RKO (cell line): ENCODE measurements at regions not wholly inside any gene's neighbourhood (a gene's known extent, or its start where the extent isn't known, plus 50 kb on each side); places are given as distances from the start of the nearest gene placed in this dataset.
A peak's percentile ranks its signal among the peaks of the same experiment; 100 is the strongest.

Experiments
- DNase-seq: peaks from one replicate; pipeline ENCODE4 v3.0.0-alpha.2; 2016; ENCODE audit warnings: low spot score

GRCh38 chr1:244196571-244197285 is 145.6 kb downstream of the ZBTB18 start:
- DNase-seq = no peak

- no peak for DNase-seq
Observed at GRCh38 chr1:244197851-244198375, 146.8 kb downstream of the ZBTB18 start.

- no peak for DNase-seq
Observed at GRCh38 chr1:244199902-244200301, 148.8 kb downstream of the ZBTB18 start.

- DNase-seq = no peak
Observed at GRCh38 chr1:244200596-244200995, 149.5 kb downstream of the ZBTB18 start.

GRCh38 chr1:244201750-244202149 is 150.7 kb downstream of the ZBTB18 start:
- no peak for DNase-seq

GRCh38 chr1:244204004-244204403 is 152.9 kb downstream of the ZBTB18 start:
- no peak for DNase-seq

- no peak for DNase-seq
Observed at GRCh38 chr1:244205171-244205570, 154.1 kb downstream of the ZBTB18 start.

GRCh38 chr1:244205906-244206305 is 154.8 kb downstream of the ZBTB18 start:
- no peak for DNase-seq

GRCh38 chr1:244207042-244207934 is 156.2 kb downstream of the ZBTB18 start:
- no peak for DNase-seq

- DNase-seq = no peak
Observed at GRCh38 chr1:244207935-244208244, 156.8 kb downstream of the ZBTB18 start.

GRCh38 chr1:244209955-244210354 is 158.9 kb downstream of the ZBTB18 start:
- no peak for DNase-seq

- DNase-seq = peak; percentile 5
Observed at GRCh38 chr1:244210884-244211558, 159.9 kb downstream of the ZBTB18 start.

- DNase-seq = no peak
Observed at GRCh38 chr1:244211559-244211944, 160.5 kb downstream of the ZBTB18 start.

- no peak for DNase-seq
Observed at GRCh38 chr1:244212219-244212618, 161.1 kb downstream of the ZBTB18 start.

- DNase-seq = no peak
Observed at GRCh38 chr1:244212797-244213475, 161.9 kb downstream of the ZBTB18 start.

- no peak for DNase-seq
Observed at GRCh38 chr1:244214009-244214967, 163.2 kb downstream of the ZBTB18 start.

GRCh38 chr1:244216836-244217235 is 165.8 kb downstream of the ZBTB18 start:
- no peak for DNase-seq

GRCh38 chr1:244217711-244218110 is 166.6 kb downstream of the ZBTB18 start:
- DNase-seq = no peak

- DNase-seq = no peak
Observed at GRCh38 chr1:244218220-244218619, 167.1 kb downstream of the ZBTB18 start.

- no peak for DNase-seq
Observed at GRCh38 chr1:244219149-244219548, 168.1 kb downstream of the ZBTB18 start.

- no peak for DNase-seq
Observed at GRCh38 chr1:244219802-244220201, 168.7 kb downstream of the ZBTB18 start.
